HG02981 (cell line): ENCODE measurements at regions not wholly inside any gene's neighbourhood (a gene's known extent, or its start where the extent isn't known, plus 50 kb on each side); places are given as distances from the start of the nearest gene placed in this dataset.
"Not testable (repeated sequence)": the region's sequence is repeated elsewhere in the genome, so short reads cannot be mapped to it uniquely, and the experiment has no call there.

Experiments used
- ATAC-seq: cut with Tn5 transposase; IDR thresholded peaks from one replicate; pipeline ENCODE4 v1.9.1; 2021; ENCODE audit warnings: mild to moderate bottlenecking, moderate library complexity; ENCODE audit not compliant: unreplicated experiment

- ATAC-seq: no peak
Observed at GRCh38 chrX:148080593-148080992, 99.5 kb downstream of the FMR1NB start.

GRCh38 chrX:148084611-148085010 lies 103.5 kb downstream of the FMR1NB start:
- no peak for ATAC-seq

GRCh38 chrX:148120151-148120550 lies 139.0 kb downstream of the FMR1NB start:
- no peak for ATAC-seq

GRCh38 chrX:148120999-148121623 lies 140.0 kb downstream of the FMR1NB start:
- no peak for ATAC-seq

GRCh38 chrX:148128872-148129505 lies 147.9 kb downstream of the FMR1NB start:
- ATAC-seq: not testable (repeated sequence)

- ATAC-seq: no peak
Observed at GRCh38 chrX:148133105-148133725, 152.1 kb downstream of the FMR1NB start.

GRCh38 chrX:148134578-148134977 lies 153.4 kb downstream of the FMR1NB start:
- ATAC-seq: no peak

GRCh38 chrX:148135738-148136137 lies 154.6 kb downstream of the FMR1NB start:
- ATAC-seq: no peak

- ATAC-seq: no peak
Observed at GRCh38 chrX:148146121-148146520, 165.0 kb downstream of the FMR1NB start.

GRCh38 chrX:148156986-148157385 lies 175.8 kb downstream of the FMR1NB start:
- no peak for ATAC-seq

- no peak for ATAC-seq
Observed at GRCh38 chrX:148159796-148160195, 178.7 kb downstream of the FMR1NB start.

GRCh38 chrX:148161701-148162100 lies 180.6 kb downstream of the FMR1NB start:
- no peak for ATAC-seq

- no peak for ATAC-seq
Observed at GRCh38 chrX:148185631-148186030, 204.5 kb downstream of the FMR1NB start.

- no peak for ATAC-seq
Observed at GRCh38 chrX:148192547-148192946, 211.4 kb downstream of the FMR1NB start.

- ATAC-seq: no peak
Observed at GRCh38 chrX:148193759-148194158, 212.6 kb downstream of the FMR1NB start.

- ATAC-seq: no peak
Observed at GRCh38 chrX:148203531-148203930, 222.4 kb downstream of the FMR1NB start.

- ATAC-seq: no peak
Observed at GRCh38 chrX:148204195-148204594, 223.1 kb downstream of the FMR1NB start.

GRCh38 chrX:148214786-148215185 lies 233.6 kb downstream of the FMR1NB start:
- ATAC-seq: no peak

- no peak for ATAC-seq
Observed at GRCh38 chrX:148215726-148216125, 234.6 kb downstream of the FMR1NB start.

- ATAC-seq: no peak
Observed at GRCh38 chrX:148223361-148223760, 242.2 kb downstream of the FMR1NB start.

- ATAC-seq: no peak
Observed at GRCh38 chrX:148228521-148228920, 247.4 kb downstream of the FMR1NB start.

- ATAC-seq: no peak
Observed at GRCh38 chrX:148229801-148230303, 248.7 kb downstream of the FMR1NB start.
